Skeletal muscle tissue (tissue), 4 donors: ENCODE measurements at regions not wholly inside any gene's neighbourhood (a gene's known extent, or its start where the extent isn't known, plus 50 kb on each side); places are given as distances from the start of the nearest gene placed in this dataset. TPM values are rescaled to one million over a fixed set of nuclear protein-coding genes. Genes with fewer than 3 reads are reported as not detected.

ENCODE experiments used
- H3K27ac ChIP-seq: one replicate; pipeline ENCODE4 v1.7.0; 2013; ENCODE audit warnings: mild to moderate bottlenecking, low read depth, low read length, inconsistent platforms
- H3K27me3 ChIP-seq, 3 donors: one replicate each; pipeline ENCODE4 v1.7.0; 2013; ENCODE audit warnings: low read length in 3 of 3; ENCODE audit not compliant: control insufficient read depth in 3 of 3, insufficient read depth in 3 of 3
- H3K36me3 ChIP-seq, 3 donors: one replicate each; pipeline ENCODE4 v1.7.0; 2013; ENCODE audit warnings: low read length in 3 of 3; ENCODE audit not compliant: control insufficient read depth in 3 of 3, insufficient read depth in 3 of 3
- H3K4me1 ChIP-seq, 3 donors: one replicate each; pipeline ENCODE4 v1.7.0; 2013; ENCODE audit warnings: low read length in 3 of 3, mild to moderate bottlenecking in 3 of 3; ENCODE audit not compliant: control insufficient read depth in 3 of 3, insufficient read depth in 3 of 3
- H3K4me3 ChIP-seq, 3 donors: one replicate each; pipeline ENCODE4 v1.7.0; 2013; ENCODE audit warnings: low read length in 3 of 3
- H3K9ac ChIP-seq, 3 donors: one replicate each; pipeline ENCODE4 v1.7.0; 2013; ENCODE audit warnings: low read length in 3 of 3, mild to moderate bottlenecking in 3 of 3, moderate library complexity in 2 of 3, low read depth in 1 of 3
- H3K9me3 ChIP-seq, 3 donors: one replicate each; pipeline ENCODE4 v1.7.0; 2013; ENCODE audit warnings: low read length in 3 of 3; ENCODE audit not compliant: control insufficient read depth in 3 of 3
- small RNA-seq: library from RNA; depleted of rRNA; stranded (forward); fragments of <200 nt; gene quantifications from one replicate; pipeline ENCODE3, GENCODE V24; 2014
- donor health status: Osteomylitis.

- Histone ChIP-seq H3K27ac (no peak overlapping the region), H3K27me3 (no peaks in the 10 kb centered on the region), H3K9ac (no peak overlapping the region), H3K4me1 (peaks cover 4 to 13% (median 4%) of the 10 kb centered on the region in 3 donors), H3K36me3 (no peaks in the 10 kb centered on the region), H3K4me3 (no peak overlapping the region), H3K9me3 (no peaks in the 10 kb centered on the region)
These were observed 52.1 kb upstream of the NFIB start for GRCh38 chr9:14366076-14366475.

DNA sequence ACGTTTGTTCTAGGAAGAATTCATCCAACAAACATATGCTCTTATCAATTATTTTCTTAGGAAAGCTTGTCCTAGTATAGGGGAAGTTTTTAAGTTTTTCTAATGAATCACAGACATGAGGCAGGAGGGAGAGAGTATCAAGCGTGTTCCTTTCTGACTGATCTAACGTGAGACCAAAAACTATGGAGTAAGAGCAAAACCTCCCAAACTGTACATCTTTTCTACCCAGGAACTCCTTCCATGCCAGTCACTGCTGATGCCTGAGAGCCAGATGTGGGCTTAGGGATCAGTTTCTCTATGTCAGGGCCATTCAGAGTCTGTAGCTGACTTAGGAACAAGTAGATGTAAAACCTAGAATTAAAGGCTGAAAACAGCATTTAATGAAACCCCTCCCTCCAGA, 51.7 kb upstream of the NFIB start:
- H3K9me3 ChIP-seq: no peaks in the 10 kb centered on the region
- no peak overlapping the region for H3K4me3 ChIP-seq
- no peak overlapping the region for H3K9ac ChIP-seq
- H3K27ac ChIP-seq: no peak overlapping the region
- H3K36me3 ChIP-seq: no peaks in the 10 kb centered on the region
- peaks cover 4 to 13% (median 4%) of the 10 kb centered on the region in 3 donors for H3K4me1 ChIP-seq
- H3K27me3 ChIP-seq: no peaks in the 10 kb centered on the region

Small RNA genes lying in the stretch of these regions (small RNA-seq; reads per million reads assigned to genes)
- gene AL159169.1: not detected
